ENCODE measurements at regions not wholly inside any gene's neighbourhood (a gene's known extent, or its start where the extent isn't known, plus 50 kb on each side); places are given as distances from the start of the nearest gene placed in this dataset.

DNA sequence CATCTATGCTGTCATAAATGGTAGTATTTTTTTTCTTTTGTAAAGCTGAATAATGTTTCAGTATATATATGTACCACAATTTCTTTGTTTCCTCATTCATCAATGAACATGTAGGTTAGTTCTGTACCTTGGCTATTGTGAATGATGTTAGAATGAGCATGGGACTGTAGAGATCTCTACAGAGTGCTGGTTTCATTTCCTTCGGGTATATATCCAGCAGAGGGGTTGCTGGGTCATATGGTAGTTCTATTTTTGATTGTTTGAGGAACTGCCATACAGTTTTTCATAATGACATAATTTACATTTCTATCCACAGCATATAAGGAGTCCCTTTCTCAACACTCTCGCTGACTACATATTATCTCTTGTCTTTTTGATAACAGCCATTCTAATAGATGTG, 243.5 kb downstream of the CDH7 start:
- TF ChIP-seq, protein P1, sequence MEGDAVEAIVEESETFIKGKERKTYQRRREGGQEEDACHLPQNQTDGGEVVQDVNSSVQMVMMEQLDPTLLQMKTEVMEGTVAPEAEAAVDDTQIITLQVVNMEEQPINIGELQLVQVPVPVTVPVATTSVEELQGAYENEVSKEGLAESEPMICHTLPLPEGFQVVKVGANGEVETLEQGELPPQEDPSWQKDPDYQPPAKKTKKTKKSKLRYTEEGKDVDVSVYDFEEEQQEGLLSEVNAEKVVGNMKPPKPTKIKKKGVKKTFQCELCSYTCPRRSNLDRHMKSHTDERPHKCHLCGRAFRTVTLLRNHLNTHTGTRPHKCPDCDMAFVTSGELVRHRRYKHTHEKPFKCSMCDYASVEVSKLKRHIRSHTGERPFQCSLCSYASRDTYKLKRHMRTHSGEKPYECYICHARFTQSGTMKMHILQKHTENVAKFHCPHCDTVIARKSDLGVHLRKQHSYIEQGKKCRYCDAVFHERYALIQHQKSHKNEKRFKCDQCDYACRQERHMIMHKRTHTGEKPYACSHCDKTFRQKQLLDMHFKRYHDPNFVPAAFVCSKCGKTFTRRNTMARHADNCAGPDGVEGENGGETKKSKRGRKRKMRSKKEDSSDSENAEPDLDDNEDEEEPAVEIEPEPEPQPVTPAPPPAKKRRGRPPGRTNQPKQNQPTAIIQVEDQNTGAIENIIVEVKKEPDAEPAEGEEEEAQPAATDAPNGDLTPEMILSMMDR (IDR thresholded peaks at IDR 0.05; ENCODE audit: insufficient read depth, low read length, severe bottlenecking): no peak
- DNase-seq (ENCODE audit: low read depth): no peak
- no peak for FAIRE-seq

DNA sequence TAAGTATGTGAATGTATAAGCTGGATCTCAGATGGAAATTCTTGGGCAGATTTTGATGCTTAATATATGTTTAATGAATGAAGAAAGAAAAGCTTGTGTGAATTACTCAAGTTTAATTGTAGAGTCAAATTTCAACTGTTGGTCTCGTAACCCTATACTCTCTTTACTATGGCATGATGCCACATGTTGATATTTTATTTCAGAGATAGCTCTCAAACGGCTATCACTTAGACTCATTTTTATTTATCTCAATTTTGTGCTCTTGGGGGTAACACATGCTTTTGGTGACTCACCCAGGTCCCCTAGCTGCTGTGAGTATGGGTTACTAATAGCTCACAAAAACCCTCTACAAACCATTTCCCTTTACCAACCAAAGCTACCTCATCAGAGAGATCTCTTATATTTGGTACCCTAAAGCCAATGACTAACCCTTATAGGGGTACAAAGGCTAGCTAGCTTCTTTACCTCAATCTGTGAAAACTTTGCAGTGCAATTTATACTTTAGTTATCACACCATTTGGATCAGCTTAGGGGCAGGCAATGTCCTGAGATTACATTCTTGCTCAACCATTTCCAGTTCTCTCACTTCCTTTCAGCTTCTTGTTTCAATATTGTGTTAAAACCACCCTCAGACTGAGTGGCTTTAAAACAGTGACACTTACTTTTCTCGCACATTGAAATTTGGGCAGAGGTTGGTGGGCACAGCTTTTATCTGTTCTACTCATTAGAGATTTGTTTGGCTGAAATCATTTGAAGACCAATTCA, 240.3 kb downstream of the CDH7 start:
- FAIRE-seq: no peak
- no peak overlapping the region for H3K4me3 ChIP-seq (ENCODE audit: low read depth, low read length)
- no peaks in the 10 kb centered on the region for H3K36me3 ChIP-seq (ENCODE audit: control insufficient read depth, insufficient read depth, low read length)
- TF ChIP-seq, protein P1 (IDR thresholded peaks at IDR 0.05; ENCODE audit: insufficient read depth, low read length, severe bottlenecking): no peak
- DNase-seq (ENCODE audit: low read depth): peak; percentile 26
- H3K27me3 ChIP-seq (ENCODE audit: control insufficient read depth, insufficient read depth, low read length): no peaks in the 10 kb centered on the region

More for the DNA sequence above, 243.5 kb downstream of the CDH7 start:
- no peaks in the 10 kb centered on the region for H3K27me3 ChIP-seq (ENCODE audit: control insufficient read depth, insufficient read depth, low read length)
- H3K4me3 ChIP-seq (ENCODE audit: low read depth, low read length): no peak overlapping the region
- H3K36me3 ChIP-seq (ENCODE audit: control insufficient read depth, insufficient read depth, low read length): no peaks in the 10 kb centered on the region

DNA sequence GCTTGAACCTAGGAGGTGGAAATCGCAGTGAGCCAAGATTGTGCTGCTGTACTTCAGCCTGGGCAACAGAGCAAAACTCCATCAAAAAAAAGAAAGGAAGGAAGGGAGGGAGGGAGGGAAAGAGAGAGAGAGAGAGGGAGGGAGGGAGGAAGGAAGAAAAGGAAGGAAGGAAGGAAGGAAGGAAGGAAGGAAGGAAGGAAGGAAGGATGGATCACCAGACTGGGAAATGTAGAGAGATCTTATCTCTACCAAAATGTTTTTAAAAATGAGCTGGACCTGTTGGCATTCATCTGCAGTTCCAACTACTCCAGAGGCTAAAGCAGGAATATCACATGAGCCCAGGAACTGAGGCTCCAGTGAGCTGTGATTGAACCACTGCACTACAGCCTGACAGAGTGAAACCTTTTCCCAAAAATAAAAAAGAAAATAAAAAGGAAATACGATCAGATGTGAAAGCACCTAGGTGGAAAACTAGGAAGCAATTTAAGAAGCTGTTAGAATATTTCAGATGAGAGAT, 239.4 kb downstream of the CDH7 start:
- no peak for DNase-seq (ENCODE audit: low read depth)
- H3K36me3 ChIP-seq (ENCODE audit: control insufficient read depth, insufficient read depth, low read length): no peaks in the 10 kb centered on the region
- no peak for FAIRE-seq
- TF ChIP-seq, protein P1 (IDR thresholded peaks at IDR 0.05; ENCODE audit: insufficient read depth, low read length, severe bottlenecking): no peak
- no peaks in the 10 kb centered on the region for H3K27me3 ChIP-seq (ENCODE audit: control insufficient read depth, insufficient read depth, low read length)
- H3K4me3 ChIP-seq (ENCODE audit: low read depth, low read length): no peak overlapping the region

DNA sequence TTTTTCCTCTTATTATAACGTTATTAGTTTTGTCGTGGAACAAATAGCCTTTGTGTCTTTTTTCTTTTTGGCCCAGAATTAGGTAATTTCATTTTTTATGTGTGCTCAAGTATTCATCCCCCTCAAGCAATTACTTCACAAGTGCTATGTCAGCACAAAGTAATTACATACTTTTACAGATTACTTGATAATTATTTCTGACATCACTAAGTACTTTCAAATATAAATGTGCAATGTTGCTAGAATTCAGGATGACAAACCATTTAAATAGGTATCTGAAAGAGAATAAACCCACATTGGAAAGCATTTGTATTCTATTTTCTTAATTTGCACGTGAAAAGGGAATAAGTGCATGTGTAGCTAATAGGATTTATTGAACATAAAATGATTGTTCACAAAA, 238.2 kb downstream of the CDH7 start:
- TF ChIP-seq, protein P1 (IDR thresholded peaks at IDR 0.05; ENCODE audit: insufficient read depth, low read length, severe bottlenecking): no peak
- FAIRE-seq (no peak), DNase-seq (ENCODE audit: low read depth) (no peak)
- H3K4me3 ChIP-seq (ENCODE audit: low read depth, low read length): no peak overlapping the region
- no peaks in the 10 kb centered on the region for H3K27me3 ChIP-seq (ENCODE audit: control insufficient read depth, insufficient read depth, low read length)
- no peaks in the 10 kb centered on the region for H3K36me3 ChIP-seq (ENCODE audit: control insufficient read depth, insufficient read depth, low read length)

DNA sequence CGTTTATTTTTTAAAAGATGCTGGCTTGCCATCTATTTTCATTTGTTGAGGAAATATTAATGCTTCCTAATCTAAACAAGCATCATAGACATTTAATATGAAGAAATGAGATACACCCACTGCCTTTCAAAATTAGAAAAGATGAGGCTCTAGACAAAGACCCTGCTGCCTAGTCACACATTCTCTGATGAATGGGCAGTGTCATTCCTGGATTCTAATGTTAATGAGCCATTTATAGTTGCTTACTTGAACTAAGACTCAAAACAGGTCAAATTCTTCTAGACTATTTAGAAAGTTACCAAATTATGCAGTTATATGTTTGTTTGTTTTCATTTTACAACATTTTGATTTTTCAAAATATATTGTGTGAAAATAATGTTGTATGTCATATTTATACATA, 237.6 kb downstream of the CDH7 start:
- DNase-seq (ENCODE audit: low read depth) (no peak), FAIRE-seq (no peak)
- H3K36me3 ChIP-seq (ENCODE audit: control insufficient read depth, insufficient read depth, low read length): no peaks in the 10 kb centered on the region
- no peak overlapping the region for H3K4me3 ChIP-seq (ENCODE audit: low read depth, low read length)
- no peaks in the 10 kb centered on the region for H3K27me3 ChIP-seq (ENCODE audit: control insufficient read depth, insufficient read depth, low read length)
- TF ChIP-seq, protein P1 (IDR thresholded peaks at IDR 0.05; ENCODE audit: insufficient read depth, low read length, severe bottlenecking): no peak

Measured in bronchial epithelial cell (primary cell).